GM19240 (cell line): ENCODE measurements at regions not wholly inside any gene's neighbourhood (a gene's known extent, or its start where the extent isn't known, plus 50 kb on each side); places are given as distances from the start of the nearest gene placed in this dataset.

Experiments used
- DNase-seq: peaks from one replicate; pipeline ENCODE4 v3.0.0; 2011; ENCODE audit warnings: low spot score; ENCODE audit not compliant: insufficient read length

DNA sequence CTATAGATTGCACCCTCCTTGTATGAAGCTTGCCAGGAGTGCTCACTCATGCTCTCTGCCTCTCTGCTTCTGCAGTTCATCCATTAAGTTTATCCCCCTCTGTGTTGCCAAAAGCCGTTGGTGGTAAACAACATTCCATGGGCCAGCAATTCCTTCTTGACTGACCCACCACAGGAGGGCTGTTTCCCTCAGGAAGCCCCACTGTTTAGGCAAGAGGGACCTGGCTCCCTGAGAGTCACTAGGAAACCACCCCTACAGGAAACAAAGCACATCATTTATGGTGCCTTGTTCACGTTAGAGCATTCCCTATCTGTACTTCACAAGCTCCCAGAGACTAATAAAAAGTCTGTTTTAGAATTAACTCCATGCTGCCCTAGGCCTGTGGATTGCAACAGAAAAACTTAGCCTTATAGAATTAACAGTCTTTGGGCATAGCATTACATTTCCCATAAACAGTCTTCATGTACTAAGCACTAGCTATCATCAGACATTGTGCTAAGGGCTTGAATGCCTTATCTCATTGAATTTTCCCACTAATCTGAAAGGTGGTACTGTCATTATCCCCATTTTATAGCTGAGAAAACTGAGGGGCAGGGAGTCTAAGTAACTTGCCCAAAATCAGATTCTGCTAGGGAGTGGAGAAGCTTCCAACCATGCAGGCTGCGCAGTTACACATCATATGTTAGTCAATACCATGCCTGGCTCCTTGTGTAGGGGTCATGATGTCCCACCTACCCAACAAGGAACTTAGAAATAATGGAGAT is 149.9 kb downstream of the SHQ1 start:
- DNase-seq = no peak

DNA sequence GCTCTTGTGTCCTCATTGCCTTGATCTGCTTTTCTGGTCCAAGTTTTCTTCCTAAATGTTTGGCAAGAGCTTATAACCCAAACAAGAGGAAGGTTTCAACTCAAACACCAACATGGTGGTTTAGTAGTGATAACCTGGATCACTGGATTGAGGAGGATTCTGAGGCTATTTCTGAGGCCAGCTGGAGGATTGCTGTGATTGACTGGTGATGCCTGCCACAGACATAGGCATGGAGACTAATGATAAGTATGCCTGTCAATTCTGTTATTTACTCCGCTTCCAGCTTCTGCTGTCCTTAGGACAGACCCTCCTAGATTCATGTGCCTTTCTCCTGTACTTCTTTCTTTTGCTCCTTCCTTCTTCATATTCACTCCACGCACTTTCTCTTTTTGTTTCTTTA is 150.5 kb downstream of the SHQ1 start:
- DNase-seq = no peak

DNA sequence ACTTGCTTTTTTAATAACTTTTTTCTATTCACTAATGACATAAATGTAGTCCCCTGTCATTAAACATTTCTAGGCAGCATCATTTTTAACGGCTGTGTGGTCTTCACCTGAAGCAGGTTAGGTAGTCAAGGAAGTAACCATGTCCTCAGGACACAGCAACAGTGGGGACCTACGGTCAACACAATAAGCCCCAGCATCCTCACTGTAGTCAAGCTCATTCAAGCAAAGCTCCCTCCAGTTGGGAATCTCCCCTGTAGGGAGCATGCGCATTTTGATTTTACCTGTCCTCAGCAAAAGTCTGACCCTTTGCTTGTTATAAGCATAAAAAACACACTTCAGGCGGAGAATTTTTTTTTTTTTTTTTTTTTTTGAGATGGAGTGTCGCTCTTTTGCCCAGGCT is 151.4 kb downstream of the SHQ1 start:
- DNase-seq = no peak

DNA sequence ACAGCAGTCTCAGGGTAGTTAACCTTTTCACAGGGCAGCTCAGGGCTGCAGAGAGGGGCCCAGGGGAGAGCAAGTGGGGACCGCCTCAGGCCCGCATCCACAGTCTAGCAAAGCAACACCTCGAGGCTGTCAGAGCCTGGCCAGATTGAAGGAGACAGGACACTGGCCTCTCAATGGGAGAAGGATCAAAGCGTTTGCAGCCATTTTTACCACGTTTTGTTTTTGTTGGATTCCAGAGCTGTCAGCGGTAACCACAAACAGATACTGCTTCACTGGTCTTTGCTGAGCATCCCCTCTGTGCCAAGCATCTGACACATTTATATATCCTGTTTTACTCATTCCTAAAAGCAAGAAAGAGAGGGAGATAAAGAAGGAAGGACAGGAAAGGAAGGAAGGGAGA is 153.8 kb downstream of the SHQ1 start:
- DNase-seq = no peak

DNA sequence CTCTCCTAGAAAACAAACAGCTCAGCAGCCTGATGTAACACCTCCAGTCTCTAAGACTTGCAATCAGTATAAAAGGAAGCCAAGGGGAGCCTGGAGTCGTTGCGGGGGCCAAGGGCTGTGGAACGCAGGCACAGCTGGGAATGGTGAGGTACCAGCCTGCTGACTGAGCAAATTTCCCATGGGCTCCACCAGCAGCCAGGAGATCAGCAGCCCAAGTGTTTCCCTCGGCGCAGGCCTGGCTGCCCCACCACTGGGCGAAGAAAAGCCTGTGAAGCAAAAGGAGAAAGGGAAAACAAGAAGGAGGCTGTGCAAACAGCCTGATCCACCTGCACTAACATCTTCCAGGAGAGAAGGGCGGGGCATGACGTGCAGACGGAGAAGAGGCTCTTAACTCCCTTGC is 155.3 kb downstream of the SHQ1 start:
- DNase-seq = no peak

DNA sequence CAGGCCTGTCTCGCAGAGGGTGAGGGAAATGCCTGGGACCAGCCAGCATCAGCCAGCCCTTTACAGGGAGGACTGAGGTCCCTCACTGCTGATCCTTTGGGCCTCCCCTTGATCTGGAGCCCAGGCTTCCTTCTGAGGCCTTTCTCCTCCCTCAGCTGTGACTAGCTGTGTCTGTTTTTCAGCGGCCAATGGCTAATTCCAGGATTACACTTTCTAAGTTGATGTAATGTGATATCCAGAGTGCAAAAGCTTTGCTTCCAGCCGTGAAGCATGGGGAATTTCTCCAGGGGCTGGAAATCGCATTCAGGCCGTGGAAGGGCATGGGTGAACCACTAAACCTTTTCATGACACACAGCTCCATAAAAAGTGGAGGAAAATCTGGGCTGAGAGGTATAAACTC is 157.6 kb downstream of the SHQ1 start:
- no peak for DNase-seq

DNA sequence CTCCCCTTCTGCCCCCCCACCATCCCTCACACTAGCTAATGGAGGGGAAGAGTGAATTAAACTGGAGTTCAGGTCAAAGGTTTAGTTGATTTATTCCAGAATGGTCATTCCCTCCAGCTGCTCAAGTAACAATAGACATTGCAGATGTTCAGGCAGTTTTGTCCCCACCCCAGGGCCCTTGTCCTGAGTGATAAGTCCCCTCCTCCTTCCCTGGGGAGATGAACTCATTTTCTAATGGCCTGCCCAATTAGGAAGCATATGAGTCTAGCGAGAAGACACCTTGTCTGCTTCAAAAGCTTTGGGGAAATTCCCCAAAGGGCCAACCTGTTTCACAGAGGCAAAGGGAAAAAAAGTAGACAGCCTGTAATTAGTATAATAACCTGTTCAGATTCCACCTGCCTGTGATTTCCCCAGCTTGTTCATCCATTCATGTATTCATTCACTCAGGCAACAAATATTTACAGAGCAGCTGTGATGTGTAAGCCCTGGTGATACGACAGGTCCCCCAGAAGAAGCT is 165.3 kb downstream of the SHQ1 start:
- peak; percentile 36 for DNase-seq

DNA sequence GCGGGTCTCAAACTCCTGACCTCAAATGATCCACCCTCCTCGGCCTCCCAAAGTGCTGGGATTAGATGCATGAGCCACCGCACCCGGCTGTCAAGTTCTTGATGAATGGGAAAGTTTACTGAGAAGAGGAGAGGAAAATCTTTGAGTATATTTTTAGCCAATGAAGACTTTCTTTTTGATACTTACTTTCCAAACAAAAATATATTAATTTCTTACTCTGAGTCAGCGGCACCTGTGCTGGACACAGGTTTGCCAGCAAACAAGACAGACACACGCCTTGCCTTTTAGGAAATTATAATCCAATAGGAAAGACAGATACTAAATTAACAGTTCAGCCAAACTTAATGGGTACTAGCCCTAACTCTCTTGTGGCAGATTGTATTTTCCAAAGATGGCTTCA is 166.6 kb downstream of the SHQ1 start:
- DNase-seq = no peak

DNA sequence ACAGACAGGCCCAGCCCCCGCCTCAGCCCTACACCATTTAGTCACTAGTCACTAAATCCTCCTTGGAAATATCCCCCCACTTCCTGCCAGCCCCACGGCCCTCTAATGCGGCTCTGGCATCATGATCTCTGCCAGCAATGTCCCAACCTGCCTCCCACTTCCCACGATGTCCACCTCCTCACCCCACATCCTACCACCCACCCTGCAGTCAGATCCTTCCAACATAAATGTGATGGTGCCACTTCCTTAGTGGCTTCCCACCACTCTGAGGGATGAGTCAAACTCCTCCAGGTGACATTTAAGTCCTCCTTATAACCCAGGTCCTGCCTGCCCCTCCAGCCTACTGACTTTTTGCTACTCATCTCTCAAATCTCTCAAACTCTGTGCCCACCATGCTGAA is 167.5 kb downstream of the SHQ1 start:
- DNase-seq = no peak

DNA sequence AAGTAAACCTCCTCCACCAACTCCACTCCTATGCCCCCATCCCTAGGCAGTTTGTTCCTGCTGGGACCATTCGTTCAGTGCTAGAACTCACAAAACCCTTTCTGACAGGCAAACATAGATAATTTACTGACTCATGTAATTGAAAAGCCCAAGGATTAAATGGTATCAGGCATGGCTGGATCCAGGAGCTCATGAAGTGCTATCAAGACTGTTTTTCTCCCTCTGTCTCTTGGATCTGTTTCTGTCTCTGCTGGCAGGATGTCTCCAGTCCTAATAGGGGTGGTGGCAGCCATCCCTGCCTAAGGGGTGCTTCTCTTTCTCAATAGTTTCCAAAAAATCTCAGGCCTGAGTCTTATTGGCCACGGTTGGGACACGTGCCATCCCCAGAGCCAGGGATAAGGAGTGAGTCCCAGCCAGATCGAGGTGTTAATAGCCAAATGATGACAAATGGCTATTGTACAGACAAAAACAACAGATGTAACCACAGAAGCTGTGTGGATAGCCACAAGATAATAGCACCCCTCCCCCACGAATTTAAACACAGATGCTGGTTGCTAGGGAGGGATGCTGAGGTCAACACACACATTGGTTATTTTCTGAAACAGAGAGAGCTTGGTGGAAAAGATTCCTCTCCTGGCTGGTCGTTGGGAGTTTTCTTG is 168.6 kb downstream of the SHQ1 start:
- DNase-seq = no peak

DNA sequence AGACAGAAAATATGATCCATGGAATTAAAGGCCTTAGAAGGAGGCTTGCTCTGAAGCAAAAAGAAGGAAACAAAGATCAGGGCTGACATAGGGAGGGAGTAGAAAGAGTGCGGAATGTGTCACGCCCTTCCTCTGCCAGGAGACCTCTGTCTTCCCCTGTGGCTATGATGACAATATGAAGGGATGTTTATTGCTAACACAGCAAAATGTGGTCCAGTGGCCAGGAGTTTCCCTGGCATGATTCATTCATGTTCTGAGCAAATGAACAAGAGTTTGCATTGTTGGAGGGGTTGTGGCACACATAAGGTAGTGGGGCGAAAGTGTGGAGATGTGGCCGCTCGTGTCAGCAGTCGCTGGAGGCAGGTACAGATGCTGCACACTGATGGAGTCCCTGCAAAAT is 169.4 kb downstream of the SHQ1 start:
- no peak for DNase-seq

DNA sequence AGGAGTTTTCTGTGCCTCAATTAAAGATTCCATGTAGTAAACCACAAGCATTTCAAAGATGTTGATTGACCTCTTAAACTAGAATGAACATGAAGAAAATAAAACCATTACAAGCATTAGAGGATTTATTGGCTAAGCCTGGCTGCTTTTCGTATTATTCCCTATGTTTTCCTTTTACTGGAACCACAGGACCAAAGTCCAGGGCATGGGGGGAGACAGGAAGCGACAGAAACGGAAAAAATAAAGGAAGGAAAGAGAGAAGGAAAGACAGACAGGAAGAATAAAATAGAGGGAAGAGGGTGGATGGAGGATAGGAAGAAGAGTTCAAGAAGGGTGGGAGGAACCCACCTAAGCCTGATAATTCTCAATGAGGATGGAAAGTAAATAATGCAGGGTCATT is 169.9 kb downstream of the SHQ1 start:
- DNase-seq = no peak

DNA sequence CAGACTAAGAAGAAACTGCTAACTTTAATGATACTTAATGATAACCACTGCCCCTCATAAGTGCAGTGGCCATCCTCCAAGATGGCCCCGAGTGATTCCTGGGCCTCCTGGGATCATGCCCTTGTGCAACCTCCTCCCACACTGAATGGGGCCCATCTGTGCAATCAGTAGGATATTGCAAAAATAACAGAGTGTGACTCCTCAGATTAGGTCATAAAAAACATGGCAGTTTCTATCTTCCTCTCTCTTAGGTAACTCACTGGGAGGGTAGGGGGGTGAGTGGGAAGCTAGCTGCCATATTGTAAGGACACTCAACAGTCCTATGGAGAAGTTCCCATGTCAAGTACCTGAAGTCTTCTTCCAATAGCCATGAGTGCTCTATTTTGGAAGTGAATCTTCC is 173.0 kb downstream of the SHQ1 start:
- DNase-seq = no peak

DNA sequence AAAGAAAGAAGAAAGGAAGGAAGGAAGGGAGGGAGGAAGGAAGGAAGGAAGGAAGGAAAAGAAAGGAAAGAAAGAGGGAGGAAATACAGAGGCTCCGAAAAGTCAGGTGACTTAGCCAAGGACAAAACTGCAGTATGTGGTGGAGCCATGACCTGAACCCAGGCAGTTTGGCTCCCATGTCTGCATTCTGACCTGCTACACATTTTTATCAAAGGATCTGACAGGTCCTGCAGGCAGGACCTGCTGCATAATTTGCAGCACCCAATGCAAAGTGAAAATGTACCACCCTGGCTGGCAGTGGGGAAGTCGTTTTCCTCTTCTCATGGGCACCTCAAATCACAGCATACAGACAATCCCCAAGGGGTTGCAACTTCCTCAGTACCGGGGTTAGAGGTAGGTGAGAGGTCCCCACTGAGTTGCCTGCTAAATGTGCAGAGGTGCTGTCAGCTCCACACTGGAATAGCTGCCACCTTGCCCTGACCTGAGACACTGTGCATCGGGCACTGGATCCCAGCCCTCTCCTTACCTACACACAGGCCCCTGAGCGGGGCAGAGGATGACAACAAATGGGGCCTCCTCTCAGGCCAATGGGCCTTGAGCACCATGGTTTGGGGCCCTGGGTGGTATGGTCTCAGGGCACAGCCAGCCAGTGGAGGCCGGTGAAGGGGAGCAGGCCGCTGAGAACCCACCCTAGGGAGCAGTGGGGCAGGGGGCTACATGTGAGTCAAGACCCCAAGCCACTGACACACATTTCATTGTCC is 175.1 kb downstream of the SHQ1 start:
- DNase-seq = no peak

DNA sequence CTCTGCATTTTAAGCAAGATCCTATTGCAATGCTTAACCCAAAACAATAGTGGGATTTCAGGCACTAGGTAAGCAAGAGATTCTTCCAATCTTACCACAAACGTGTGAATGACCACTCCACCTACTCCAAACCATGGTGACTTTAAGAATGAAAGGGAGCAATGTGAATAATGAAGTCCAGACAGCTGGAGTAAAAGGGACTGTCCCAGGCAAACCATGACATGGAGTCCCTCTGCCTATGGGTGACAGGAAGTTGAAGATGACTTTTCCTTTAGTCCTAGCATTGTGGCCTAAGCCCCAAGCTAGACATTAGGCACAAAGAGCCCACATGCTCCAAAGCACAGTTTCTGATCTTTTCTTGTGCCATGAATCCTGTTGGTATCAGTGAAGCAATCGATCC is 179.0 kb downstream of the SHQ1 start:
- no peak for DNase-seq

DNA sequence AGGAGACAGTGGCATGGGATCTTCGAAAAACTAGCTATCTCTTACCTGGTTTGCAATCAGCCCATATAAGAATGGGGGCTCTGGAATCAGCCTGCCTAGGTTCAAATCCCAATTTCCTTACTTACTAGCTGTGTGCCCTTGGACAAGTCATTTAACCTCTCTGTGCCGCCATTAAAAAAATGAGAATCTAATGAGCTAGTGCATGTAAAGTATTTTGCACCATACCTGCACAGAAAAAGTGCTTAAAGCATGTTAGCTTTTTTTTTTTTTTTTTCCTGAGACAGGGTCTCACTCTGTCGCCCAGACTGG is 181.8 kb downstream of the SHQ1 start:
- no peak for DNase-seq

DNA sequence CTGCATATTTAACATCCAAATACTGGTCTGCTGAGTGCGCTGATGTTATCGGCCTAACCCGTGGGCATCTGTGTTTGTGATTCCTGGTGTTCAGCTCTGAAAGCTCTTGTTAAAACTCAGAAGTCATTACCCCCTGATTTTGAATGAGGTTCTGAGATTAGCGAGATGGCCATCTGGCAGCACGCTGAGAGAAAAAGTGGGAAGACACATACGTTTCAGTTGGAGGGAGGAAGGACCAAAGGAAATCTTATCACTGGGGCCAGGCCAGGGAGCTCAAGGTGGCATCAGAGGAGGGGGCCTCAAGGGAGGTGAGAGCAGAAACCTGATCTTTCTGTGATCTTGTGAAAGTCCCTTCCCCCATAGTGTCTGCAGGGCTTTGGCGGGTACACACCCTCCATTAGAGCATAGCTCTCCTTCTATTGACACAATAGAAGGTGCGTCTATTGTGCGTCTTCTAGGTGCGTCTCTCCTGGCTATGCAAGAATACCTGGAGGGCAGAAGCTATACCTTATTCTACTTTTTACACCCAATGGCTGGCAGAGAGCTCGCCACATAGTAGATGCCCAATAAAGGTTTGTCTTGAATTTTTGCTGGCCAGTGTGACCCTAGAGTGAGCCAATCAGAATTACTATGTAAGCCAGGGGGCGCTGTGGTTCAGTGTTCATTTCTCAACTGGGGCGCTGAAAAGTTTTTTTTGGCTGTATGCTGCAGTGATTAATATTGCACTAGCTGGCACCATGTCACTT is 182.4 kb downstream of the SHQ1 start:
- peak; percentile 28 for DNase-seq

DNA sequence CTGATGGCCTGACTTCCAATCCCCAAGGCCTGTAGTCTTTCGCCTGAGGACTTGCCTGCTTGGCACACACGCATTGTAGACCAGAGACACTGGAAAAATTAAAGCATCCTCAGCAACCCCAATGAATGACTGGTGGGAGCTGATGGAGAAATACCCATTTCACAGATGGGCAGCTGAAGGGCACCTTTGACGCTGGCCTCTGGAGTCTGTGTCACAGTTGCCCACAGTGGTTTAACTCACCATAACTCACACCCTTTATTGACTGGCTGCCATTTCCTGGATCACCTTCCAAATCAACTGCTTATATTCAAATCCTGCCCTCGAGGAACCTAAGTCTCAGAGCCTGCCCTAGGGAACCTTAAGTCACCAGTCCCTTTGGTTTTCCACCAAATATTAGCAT is 183.1 kb downstream of the SHQ1 start:
- DNase-seq = no peak

DNA sequence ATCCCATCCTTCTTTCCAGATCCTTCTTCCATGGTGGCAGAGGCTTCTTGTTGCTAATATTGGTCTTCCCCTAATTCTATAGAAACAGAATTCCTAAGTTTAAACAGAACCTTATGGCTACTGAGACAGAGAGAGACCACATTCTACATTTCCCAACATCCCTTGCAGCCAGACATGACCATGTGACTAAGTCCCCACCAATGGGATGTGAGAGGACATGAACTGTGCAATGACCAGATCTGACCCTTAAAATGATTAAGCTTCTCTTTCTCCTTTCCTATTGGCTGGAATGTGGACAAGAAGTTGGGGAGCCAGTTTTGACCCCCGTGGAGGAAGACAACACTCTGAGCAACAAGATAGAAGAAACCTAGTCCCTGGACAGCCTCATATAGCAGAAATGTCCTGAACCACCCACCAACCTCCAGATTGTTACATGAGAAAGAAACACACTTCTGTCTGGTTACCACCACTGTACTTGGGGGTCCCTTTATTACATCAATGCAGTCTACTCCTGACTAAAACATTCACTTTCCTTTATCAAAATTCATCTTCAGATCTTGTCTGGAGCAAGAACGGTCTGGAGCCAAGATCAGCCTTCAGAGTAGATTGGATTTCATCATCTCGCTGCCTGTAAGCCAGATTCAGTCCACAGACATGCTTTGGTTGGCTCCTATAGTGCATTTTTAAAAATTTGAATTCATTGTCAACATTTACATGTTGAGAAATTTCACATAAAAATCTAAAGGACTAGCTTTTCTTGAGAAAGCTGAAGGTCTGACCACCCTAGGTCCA is 183.9 kb downstream of the SHQ1 start:
- DNase-seq = no peak

DNA sequence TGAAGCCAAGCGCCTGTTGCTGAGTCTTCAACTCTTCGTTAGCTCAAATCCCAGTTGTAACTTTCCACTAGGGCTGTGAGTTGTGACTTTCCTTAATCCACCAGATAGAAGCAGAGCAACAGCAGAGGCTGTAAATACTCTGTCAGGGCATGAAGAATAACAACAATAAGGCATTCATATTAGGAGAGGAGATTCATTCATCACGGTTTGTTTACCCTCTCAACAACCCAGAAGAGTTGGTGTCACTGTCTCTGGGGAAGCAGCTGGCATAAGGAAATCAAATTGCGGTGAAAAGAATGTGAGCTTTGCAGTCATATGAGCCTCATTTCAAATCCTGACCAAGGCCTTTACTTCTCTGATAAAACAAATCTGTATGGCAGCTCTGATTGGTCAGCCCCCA is 184.8 kb downstream of the SHQ1 start:
- no peak for DNase-seq

DNA sequence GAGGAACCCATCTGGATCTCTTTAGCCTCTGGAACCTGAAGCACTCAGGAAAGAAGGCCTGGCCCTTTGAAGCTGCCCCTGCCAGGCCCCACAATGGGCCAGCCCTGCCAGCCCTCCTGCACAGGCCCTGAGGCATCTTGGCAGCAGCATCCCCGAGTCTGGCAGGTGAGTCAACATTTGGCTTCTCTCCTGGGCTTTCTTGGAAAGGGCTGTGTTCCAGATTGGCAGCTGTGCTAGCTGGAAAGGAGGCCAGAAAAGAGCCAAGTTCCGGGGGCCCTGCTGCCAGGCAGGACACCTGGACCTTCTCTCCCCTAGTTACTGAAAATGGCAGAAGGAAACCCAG is 187.2 kb downstream of the SHQ1 start:
- no peak for DNase-seq
